Body of pancreas (tissue), 4 donors: ENCODE measurements at regions not wholly inside any gene's neighbourhood (a gene's known extent, or its start where the extent isn't known, plus 50 kb on each side); places are given as distances from the start of the nearest gene placed in this dataset.

Source experiments
- ATAC-seq: fragments of 150-250 bp; one replicate; pipeline ENCODE4 v1.9.1; 2016
- DNase-seq, 4 donors: peaks; one replicate each; pipeline ENCODE4 v3.0.0-alpha.2; 2019
- H3K27ac ChIP-seq, 4 donors: fragments of 200-600 bp; sonication (generic); 1 replicate in 3 of 4; 2 replicates in 1 of 4; pipeline versions ENCODE4 v1.5.1 to v1.6.1; 2016 to 2019; ENCODE audit warnings: mild to moderate bottlenecking in 1 of 4, mixed read lengths in 1 of 4, moderate library complexity in 1 of 4
- H3K27me3 ChIP-seq, 2 donors: fragments of 200-600 bp; sonication (generic); one replicate each; pipeline ENCODE4 v1.6.0; 2016; ENCODE audit warnings: mild to moderate bottlenecking in 1 of 2
- H3K36me3 ChIP-seq, 2 donors: fragments of 200-600 bp; sonication (generic); replicated peaks in 1 of 2; 2 replicates each; pipeline ENCODE4 v1.5.1; 2016; ENCODE audit warnings: low read depth in 2 of 2; ENCODE audit not compliant: insufficient read depth in 1 of 2
- H3K4me1 ChIP-seq: fragments of 200-600 bp; sonication (generic); one replicate; pipeline ENCODE4 v1.6.0; 2016
- H3K4me3 ChIP-seq, 2 donors: fragments of 200-600 bp; sonication (generic); 1 replicate in 1 of 2; 2 replicates in 1 of 2; pipeline ENCODE4 v1.5.1; 2016 to 2019
- H3K9me3 ChIP-seq, 3 donors: fragments of 200-600 bp; sonication (generic); 1 replicate in 2 of 3; 2 replicates in 1 of 3; pipeline ENCODE4 v1.5.1; 2016
- POLR2A ChIP-seq, 3 donors: fragments of 450-650 bp; IDR thresholded peaks; one replicate each; pipeline ENCODE4 v1.6.1; 2016; ENCODE audit warnings: antibody characterized with exemption in 3 of 3, mild to moderate bottlenecking in 2 of 3
- WGBS, 2 donors: methylation state at CpG; one replicate each; pipeline ENCODE4 v1.1.5; 2017; 5-methylcytosine and 5-hydroxymethylcytosine counted together
- intact Hi-C: fragments of 100-400 bp; cut with DNase I; formaldehyde crosslinking; loops from one replicate; pipeline ENCODE4 v1.15.1; 2023
- TF ChIP-seq, protein P1 (sequence below), 7 experiments: fragments of 450-650 bp in 4 of 7; fragments of 200-600 bp in 3 of 7; sonication (generic) in 3 of 7; IDR thresholded peaks; one replicate each; pipeline ENCODE4 v1.5.1; 2016 to 2019; ENCODE audit warnings: antibody characterized with exemption in 7 of 7

DNA sequence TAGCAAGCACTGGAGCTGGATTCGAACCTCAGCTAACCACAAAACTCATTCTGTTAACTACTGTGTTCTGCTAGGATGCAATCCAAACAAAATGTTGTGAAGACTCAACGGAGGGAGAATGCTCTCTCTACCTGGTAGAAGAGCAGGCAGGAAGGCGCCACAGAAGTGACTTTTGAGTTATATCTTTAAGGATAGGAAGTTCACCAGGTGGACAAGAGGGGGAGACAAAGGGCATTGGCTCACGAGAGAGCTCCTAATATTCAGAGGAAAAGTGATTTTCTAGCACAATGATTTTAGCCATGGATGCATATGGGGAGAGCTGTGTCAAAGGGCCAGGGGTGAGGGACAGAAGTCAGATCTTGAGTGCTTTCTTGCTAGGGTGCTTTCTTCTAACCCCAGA lies 108.4 kb upstream of the MAFB start:
- H3K27me3 ChIP-seq, result no peaks in the 10 kb centered on the region
- 28 to 35% methylated on average over 4 of the region's 4 CpGs for WGBS, 2 donors
- no peak for TF ChIP-seq POLR2A (IDR thresholded peaks at IDR 0.05)
- TF ChIP-seq, protein P1, sequence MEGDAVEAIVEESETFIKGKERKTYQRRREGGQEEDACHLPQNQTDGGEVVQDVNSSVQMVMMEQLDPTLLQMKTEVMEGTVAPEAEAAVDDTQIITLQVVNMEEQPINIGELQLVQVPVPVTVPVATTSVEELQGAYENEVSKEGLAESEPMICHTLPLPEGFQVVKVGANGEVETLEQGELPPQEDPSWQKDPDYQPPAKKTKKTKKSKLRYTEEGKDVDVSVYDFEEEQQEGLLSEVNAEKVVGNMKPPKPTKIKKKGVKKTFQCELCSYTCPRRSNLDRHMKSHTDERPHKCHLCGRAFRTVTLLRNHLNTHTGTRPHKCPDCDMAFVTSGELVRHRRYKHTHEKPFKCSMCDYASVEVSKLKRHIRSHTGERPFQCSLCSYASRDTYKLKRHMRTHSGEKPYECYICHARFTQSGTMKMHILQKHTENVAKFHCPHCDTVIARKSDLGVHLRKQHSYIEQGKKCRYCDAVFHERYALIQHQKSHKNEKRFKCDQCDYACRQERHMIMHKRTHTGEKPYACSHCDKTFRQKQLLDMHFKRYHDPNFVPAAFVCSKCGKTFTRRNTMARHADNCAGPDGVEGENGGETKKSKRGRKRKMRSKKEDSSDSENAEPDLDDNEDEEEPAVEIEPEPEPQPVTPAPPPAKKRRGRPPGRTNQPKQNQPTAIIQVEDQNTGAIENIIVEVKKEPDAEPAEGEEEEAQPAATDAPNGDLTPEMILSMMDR (IDR thresholded peaks at IDR 0.05), result peak in 4 of 7 experiments; percentile 6 to 31 (median 19)
- H3K4me1 ChIP-seq, result no peaks in the 10 kb centered on the region
- H3K27ac ChIP-seq, result no peak overlapping the region
- H3K36me3 ChIP-seq, result no peaks in the 10 kb centered on the region
- DNase-seq (no peak), ATAC-seq (no peak)
- H3K4me3 ChIP-seq, result no peak overlapping the region
- intact Hi-C loops, result no loop called here
- H3K9me3 ChIP-seq, result no peaks in the 10 kb centered on the region

DNA sequence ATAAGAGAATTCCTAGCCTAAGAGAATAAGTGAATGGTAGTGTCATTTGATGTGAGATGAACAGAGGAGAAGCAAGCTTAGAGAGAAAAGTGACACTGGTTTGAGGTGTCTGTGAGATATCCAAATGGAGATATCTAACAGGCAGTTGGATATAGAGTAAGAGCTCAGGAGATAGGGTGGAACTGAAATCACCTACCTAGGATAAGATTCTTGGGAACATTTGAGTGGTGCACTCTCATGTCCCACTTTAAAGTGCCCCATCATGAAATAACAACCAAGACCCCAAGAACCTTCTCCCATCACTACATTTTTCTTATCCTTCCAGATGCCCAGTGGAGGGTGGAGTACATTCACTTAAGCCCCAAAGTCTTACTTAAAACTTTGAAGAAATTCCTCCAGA lies 109.0 kb upstream of the MAFB start:
- ATAC-seq (no peak), DNase-seq (no peak)
- H3K36me3 ChIP-seq, result no peaks in the 10 kb centered on the region
- no peak overlapping the region for H3K27ac ChIP-seq
- H3K4me1 ChIP-seq, result no peaks in the 10 kb centered on the region
- H3K4me3 ChIP-seq, result no peak overlapping the region
- TF ChIP-seq, protein P1 (IDR thresholded peaks at IDR 0.05), result no peak
- no peak for TF ChIP-seq POLR2A (IDR thresholded peaks at IDR 0.05)
- H3K27me3 ChIP-seq, result no peaks in the 10 kb centered on the region
- intact Hi-C loops, result no loop called here
- no peaks in the 10 kb centered on the region for H3K9me3 ChIP-seq

DNA sequence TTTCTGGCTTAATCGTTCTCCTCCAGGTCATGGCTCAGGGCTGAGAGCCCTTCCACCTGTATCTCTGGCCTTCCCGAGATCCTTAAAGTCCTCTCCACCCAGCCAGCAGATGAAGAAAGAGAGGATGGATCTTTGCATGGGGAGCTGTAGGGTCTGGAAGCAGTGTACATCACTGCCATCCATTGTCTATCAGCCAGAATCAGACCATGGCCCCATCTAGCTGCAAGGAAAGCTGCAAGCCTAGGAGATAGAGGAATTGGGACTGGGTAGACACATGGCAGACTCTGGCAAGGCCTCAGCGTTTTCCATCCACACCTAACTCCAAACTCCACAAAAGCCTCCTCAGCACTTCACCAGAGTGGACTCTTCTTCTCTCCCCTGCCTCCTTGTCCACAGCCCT lies 113.8 kb upstream of the MAFB start:
- H3K27me3 ChIP-seq, result no peaks in the 10 kb centered on the region
- H3K4me1 ChIP-seq, result no peaks in the 10 kb centered on the region
- no peaks in the 10 kb centered on the region for H3K36me3 ChIP-seq
- H3K9me3 ChIP-seq, result no peaks in the 10 kb centered on the region
- H3K4me3 ChIP-seq, result no peak overlapping the region
- H3K27ac ChIP-seq, result no peak overlapping the region
- WGBS, 2 donors, result 49 to 51% methylated on average over 3 of the region's 3 CpGs
- intact Hi-C loops, result no loop called here
- TF ChIP-seq, protein P1 (IDR thresholded peaks at IDR 0.05), result no peak
- TF ChIP-seq POLR2A (IDR thresholded peaks at IDR 0.05), result no peak
- ATAC-seq (no peak), DNase-seq (no peak)

DNA sequence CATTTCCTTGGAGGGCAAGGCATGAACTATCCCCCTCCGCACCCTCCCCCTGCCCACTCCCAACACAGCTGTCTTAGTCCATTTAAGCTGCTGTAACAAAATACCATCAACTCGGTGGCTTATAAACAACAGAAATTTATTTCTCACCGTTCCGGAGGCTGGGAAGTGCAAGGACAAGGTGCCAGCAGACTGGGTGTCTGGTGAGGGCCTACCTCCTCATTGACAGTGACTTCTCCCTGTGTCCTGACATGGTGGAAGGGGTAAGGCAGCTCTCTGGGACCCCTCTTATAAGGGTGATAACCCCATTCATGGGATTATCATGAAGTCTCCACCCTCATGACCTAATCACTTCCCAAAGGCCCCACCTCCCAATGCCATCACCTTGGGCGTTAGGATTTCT lies 114.3 kb upstream of the MAFB start:
- no peak overlapping the region for H3K27ac ChIP-seq
- no peaks in the 10 kb centered on the region for H3K36me3 ChIP-seq
- DNase-seq, result no peak
- no peak overlapping the region for H3K4me3 ChIP-seq
- intact Hi-C loops, result no loop called here
- WGBS, 2 donors, result 68 to 82% methylated on average over 5 of the region's 5 CpGs
- no peaks in the 10 kb centered on the region for H3K27me3 ChIP-seq
- ATAC-seq, result no peak
- no peaks in the 10 kb centered on the region for H3K4me1 ChIP-seq
- no peak for TF ChIP-seq POLR2A (IDR thresholded peaks at IDR 0.05)
- TF ChIP-seq, protein P1 (IDR thresholded peaks at IDR 0.05), result no peak
- no peaks in the 10 kb centered on the region for H3K9me3 ChIP-seq

DNA sequence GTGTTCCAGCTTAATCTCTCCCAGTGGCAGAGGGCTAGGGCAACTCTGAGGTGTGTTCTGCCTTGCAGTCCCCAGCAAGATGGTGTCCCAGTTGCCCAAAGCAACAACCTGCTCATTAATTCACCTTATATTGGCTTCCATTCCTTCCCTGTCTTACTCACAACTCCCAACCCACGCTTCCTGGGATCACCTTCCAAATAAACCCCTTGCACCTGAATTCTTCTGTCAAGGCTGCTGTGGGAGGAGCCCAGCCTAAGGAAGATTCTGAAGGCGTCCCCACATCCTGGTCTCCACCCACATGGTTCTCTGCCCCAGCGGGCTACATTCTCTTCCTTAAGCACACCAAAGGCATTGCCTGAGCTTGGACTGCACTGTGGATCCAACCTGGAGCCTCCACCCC lies 116.6 kb upstream of the MAFB start:
- 54 to 59% methylated on average over 3 of the region's 3 CpGs for WGBS, 2 donors
- DNase-seq, result no peak
- H3K27me3 ChIP-seq, result no peaks in the 10 kb centered on the region
- no peak overlapping the region for H3K27ac ChIP-seq
- no peak for TF ChIP-seq POLR2A (IDR thresholded peaks at IDR 0.05)
- H3K9me3 ChIP-seq, result no peaks in the 10 kb centered on the region
- ATAC-seq, result no peak
- no peak overlapping the region for H3K4me3 ChIP-seq
- intact Hi-C loops, result no loop called here
- no peaks in the 10 kb centered on the region for H3K4me1 ChIP-seq
- no peaks in the 10 kb centered on the region for H3K36me3 ChIP-seq
